Right ventricle myocardium inferior (tissue), 1 donor: ENCODE measurements at regions not wholly inside any gene's neighbourhood (a gene's known extent, or its start where the extent isn't known, plus 50 kb on each side); places are given as distances from the start of the nearest gene placed in this dataset.
A peak's percentile ranks its signal among the peaks of the same experiment; 100 is the strongest.
"Not testable (repeated sequence)": the region's sequence is repeated elsewhere in the genome, so short reads cannot be mapped to it uniquely, and the experiment has no call there.

Source experiments
- ATAC-seq: fragments of 200-7000 bp; cut with Tn5 transposase; one replicate; pipeline ENCODE4 v1.9.1; 2020; ENCODE audit warnings: mild to moderate bottlenecking, moderate library complexity
- DNase-seq: peaks from one replicate; pipeline ENCODE4 v3.0.0; 2021; ENCODE audit errors: missing footprints
- intact Hi-C: fragments of 100-400 bp; cut with DNase I; formaldehyde crosslinking; loops from one replicate; pipeline ENCODE4 v1.11.0; 2022
- donor health status: DM: no; HTN: yes; CAD: no; lungs with severe emphysema.

DNA sequence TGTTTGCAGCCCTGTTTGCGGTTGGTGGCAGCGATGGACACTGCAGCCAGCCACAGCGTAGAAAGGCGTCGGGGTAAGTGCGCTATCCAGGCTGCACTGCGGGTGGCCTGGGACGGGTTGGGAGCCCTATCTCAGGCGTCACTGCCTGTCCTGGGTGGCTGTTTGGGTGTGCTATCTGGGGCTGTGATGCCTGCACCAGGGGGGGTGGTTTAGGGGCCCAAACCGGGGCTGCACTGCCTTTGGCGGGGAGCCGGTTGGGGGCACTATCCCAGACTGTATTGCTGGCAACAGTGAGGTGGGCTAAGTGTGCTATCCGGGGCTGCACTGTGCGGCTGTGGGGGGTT is 248.2 kb downstream of the TP53TG3F start:
- intact Hi-C loops, DNase-seq, ATAC-seq: not testable (repeated sequence)

DNA sequence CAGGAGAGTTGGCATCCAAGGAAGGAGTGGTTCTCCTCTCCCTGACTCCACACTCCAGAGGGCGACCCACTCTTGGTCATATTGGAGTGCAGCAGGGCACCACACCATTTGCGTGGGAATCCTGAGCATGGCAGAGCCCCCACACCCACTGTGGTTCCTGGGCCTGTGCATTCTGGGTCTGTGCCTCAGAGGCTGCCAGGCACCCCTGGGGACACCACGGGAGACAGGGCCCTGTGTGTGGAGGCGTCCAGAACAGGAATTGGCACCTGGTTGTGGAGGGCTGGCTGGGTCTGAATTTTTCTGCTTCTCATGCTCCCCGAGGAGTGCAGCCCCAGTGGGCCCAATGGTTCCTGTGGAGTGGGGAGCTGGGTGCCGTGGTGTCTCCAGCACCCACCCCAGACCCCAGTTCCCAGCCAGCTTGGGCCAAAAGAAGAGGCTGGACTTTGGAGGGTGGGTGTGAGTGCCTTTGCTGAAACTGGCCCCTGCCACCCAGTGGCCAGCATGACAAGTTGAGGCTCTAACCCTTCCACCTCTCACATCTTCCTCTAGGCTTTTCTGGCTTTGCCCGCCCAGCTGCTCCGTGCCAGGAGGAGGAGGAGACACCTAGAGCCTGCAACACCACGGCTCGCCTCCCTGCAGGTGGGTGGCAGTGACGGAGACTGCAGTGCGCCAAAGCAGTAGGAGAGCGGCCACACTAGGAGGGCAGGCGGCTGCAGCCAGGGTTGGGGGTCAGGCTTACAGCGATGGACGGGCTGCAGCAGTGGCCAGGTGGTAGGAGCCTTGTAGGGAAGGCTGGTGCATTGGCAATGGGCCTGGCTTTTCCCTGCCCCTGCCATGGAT is 250.7 kb downstream of the TP53TG3F start:
- ATAC-seq, intact Hi-C loops: not testable (repeated sequence)

GRCh38 chr16:33710696-33711087 is 251.3 kb downstream of the TP53TG3F start:
- ATAC-seq, intact Hi-C loops, DNase-seq: not testable (repeated sequence)

More for the DNA sequence above, 250.7 kb downstream of the TP53TG3F start:
- DNase-seq, result not testable (repeated sequence)

- DNase-seq, result peak; percentile 62
- intact Hi-C loops, ATAC-seq: not testable (repeated sequence)
These were observed 252.2 kb downstream of the TP53TG3F start for GRCh38 chr16:33711616-33712015.

DNA sequence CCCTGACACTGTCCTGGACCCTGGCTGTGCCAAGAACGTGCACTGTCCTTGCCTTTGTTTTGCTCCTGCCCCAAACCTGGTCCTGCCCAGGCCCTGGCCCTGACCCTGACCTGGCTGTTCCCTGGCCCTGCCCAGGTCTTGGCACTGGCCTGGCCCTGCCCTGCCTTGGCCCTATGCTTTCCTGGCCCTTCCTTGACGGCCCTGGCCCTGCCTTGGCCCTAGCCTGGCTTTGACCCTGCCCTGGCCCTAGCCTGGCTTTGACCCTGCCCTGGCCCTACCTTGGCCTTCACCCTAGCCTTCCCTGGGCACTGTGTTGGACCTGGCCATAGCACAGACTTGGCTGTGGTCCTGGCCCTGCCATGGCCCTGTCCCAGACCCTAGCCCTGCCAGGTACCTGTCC is 252.9 kb downstream of the TP53TG3F start:
- intact Hi-C loops, ATAC-seq, DNase-seq: not testable (repeated sequence)

DNA sequence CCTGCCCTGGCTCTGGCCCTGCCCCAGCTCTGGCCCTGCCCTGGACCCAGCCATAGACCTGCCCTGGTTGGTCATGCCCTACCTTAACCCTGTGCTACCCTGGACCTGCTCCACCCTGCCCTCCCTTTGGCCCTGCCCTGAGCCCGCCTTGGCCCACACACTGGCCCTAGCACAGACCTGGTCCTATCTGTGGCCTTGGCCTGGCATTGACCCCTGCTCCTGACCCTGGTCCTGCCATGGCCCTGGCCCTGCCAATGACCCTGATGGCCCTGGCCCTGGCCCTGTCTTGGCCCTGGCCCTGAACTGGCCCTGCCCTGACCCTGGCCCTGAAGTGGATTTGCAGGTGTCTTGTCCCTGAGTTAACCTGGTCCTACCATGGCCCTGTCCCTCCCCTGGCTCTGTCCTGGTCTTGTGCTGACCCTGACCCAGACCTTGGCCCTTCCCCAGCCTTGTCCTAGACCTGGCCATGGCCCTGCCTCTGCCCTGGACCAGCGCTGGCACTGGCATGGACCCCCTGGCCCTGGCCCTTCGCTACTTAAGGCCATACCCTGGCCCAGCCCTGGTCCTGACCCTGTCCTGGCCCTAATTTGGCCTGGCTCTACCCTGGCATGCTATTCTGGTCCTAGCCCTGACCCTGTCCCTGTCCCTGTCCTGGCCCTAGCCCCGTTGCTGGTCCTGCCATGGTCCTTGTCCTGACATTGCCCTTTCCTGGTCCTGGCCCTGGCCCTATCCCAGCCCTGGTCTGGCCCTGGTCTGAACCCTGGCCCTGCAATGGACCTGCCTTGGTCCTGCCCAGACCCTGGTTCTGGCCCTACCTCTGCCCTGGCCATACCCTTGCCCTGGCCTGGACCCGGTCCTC is 253.7 kb downstream of the TP53TG3F start:
- peak; percentile 50 for DNase-seq
- ATAC-seq, intact Hi-C loops: not testable (repeated sequence)

GRCh38 chr16:33713710-33714538 is 254.5 kb downstream of the TP53TG3F start:
- peak; percentile 60 for DNase-seq
- ATAC-seq, intact Hi-C loops: not testable (repeated sequence)

- ATAC-seq, DNase-seq, intact Hi-C loops: not testable (repeated sequence)
These were observed 271.8 kb downstream of the TP53TG3F start for GRCh38 chr16:33731167-33731566.

GRCh38 chr16:33734650-33735049 is 275.2 kb downstream of the TP53TG3F start:
- ATAC-seq, intact Hi-C loops, DNase-seq: not testable (repeated sequence)

DNA sequence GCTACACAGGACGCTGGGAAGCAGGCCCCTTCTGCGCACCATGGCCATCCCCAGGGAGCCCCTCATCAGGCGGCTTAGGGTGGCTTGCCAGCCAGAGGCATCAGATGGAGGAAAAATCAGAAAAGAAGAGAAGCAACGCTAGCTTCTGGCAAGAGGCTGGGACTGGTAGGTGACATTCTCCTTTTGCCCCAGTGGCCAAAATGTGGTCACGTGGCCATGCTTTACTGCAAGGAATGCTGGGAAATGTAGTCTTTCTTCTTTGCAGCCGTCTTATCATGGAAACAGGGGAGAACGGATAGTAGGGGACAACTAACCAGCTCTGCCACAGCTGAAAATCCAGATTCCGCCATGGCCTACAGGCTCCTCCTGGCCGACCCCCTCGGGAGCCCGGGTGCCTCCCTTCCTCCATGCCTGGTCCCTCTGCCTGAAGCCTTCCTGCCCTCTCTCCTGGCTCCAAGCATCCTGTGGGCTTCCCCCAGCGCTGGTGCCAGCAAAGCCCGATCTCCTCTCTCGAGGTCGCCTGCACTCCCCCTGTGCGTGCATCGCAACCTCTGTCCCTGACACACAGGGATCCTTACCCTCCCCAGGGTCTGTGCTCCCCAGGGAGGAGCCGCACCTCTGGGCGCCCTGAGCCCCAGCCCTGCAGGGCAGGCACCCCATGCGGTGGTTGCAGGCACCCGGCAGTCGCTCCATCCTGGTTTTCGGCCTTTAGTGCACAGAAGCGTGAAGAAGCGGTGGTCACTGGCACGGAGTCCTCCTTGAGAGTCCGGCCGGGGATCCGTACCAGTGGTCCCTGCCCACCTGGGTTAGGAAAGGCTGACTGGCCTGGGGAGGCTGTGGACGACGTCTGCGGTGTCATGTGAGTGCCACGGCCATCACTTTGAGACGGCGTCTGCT is 307.7 kb downstream of the TP53TG3F start:
- ATAC-seq, intact Hi-C loops, DNase-seq: not testable (repeated sequence)

DNA sequence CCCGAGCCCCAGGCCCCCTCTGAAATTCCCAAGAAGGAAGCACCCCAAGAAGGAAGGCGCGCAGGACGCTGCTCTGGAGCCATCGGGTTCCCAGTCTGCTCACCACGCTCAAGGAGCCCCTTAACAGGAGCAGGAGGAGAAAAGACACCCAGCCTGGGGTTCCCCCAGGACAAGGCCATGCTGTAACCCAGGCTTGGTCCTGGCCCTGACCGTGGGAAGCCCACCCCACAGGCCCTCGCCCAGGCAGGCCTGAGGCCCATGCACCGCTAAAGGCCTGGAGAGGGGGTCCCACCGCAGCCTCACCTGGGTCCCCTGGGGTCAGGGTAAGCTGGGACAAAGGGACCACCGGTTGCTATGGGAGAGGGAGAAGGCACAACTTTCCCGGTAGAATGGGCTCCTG is 309.3 kb downstream of the TP53TG3F start:
- intact Hi-C loops, DNase-seq, ATAC-seq: not testable (repeated sequence)

DNA sequence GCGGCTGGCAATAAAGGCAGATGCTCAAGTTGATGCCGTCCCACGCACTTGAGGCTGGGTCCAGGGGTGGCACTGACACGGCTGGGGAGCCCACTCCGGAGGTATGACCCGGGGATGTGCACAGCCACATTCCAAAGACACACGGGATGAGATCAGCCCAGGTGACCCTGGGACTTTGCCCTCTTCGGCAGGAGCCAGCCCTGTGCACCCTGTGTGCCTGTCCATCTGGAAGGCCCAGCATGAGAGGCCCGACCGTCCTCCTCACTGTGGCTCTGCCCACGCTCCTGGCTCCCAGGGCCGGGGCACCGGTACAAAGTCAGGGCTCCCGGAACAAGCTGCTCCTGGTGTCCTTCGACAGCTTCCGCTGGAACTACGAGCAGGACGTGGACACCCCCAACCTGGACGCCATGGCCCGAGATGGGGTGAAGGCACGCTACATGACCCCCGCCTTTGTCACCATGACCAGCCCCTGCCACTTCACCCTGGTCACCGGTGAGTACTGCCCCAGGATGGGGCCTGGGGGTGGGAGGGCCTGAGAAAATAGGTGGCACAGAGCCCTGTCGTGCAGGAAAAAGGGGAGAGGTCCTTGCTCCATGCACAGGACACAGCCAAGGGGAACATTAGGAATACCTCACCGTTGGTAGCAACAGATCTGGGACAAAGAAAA is 309.9 kb downstream of the TP53TG3F start:
- intact Hi-C loops, DNase-seq, ATAC-seq: not testable (repeated sequence)

- intact Hi-C loops, ATAC-seq, DNase-seq: not testable (repeated sequence)
These were observed 311.1 kb downstream of the TP53TG3F start for GRCh38 chr16:33770478-33770877.

DNA sequence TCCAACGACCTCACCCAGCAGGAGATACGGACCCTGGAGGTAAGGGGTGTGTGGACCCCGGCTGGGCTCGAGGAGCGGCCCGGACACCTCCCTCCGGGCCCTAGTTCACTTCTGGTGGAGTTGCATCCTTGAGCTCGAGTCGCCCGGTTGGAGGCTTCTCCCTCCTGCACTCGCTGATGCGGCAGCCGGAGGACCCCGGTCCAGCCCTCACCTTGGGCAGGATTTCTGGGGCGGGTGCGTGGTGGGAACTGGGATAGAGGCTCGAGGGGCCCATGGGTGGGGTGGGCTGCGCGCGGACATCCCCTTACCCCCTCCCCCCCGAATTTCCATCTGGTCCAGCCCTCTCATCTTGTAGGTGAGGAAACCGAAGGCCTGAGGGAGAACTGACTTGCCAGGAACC is 311.8 kb downstream of the TP53TG3F start:
- ATAC-seq, DNase-seq, intact Hi-C loops: not testable (repeated sequence)

GRCh38 chr16:33773966-33774365 is 314.6 kb downstream of the TP53TG3F start:
- intact Hi-C loops, ATAC-seq, DNase-seq: not testable (repeated sequence)

DNA sequence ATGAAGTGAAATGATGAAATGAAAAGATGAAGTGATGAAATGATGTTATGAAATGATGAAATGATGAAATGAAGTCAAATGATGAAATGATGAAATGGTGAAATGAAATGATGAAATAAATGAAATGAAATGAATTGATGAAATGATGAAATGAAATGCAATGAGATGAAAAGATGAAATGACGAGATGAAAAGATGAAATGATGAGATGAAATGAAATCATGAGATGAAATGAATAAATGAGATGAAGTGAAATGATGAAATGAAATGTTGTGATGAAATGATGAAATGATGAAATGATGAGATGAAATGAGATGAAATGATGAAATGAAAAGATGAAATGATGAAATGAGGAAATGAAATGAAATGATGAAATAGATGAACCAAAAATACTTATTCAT is 315.3 kb downstream of the TP53TG3F start:
- intact Hi-C loops, ATAC-seq, DNase-seq: not testable (repeated sequence)
